Upper lobe of left lung (tissue), 6 donors: ENCODE measurements at regions not wholly inside any gene's neighbourhood (a gene's known extent, or its start where the extent isn't known, plus 50 kb on each side); places are given as distances from the start of the nearest gene placed in this dataset.
"Not testable (repeated sequence)": the region's sequence is repeated elsewhere in the genome, so short reads cannot be mapped to it uniquely, and the experiment has no call there.

Source experiments
- ATAC-seq, 2 donors: fragments of 200-7000 bp; cut with Tn5 transposase; one replicate each; pipeline ENCODE4 v1.9.1; 2022; ENCODE audit warnings: mild to moderate bottlenecking in 2 of 2, moderate library complexity in 2 of 2; ENCODE audit not compliant: low FRiP score in 2 of 2
- DNase-seq, 2 donors: peaks; one replicate each; pipeline ENCODE4 v3.0.0-alpha.2; 2019 to 2020
- H3K27ac ChIP-seq, 4 donors: fragments of 200-600 bp; sonication (generic); one replicate each; pipeline ENCODE4 v1.5.1; 2016 to 2019
- H3K27me3 ChIP-seq, 4 donors: fragments of 200-600 bp; sonication (generic); one replicate each; pipeline ENCODE4 v1.5.1; 2017 to 2019
- H3K36me3 ChIP-seq, 4 donors: fragments of 200-600 bp; sonication (generic); one replicate each; pipeline ENCODE4 v1.5.1; 2016 to 2019
- H3K4me1 ChIP-seq, 4 donors: fragments of 200-600 bp; sonication (generic); one replicate each; pipeline ENCODE4 v1.5.1; 2018 to 2019
- H3K4me3 ChIP-seq, 4 donors: fragments of 200-600 bp; sonication (generic); one replicate each; pipeline ENCODE4 v1.5.1; 2017 to 2019; ENCODE audit warnings: mild to moderate bottlenecking in 2 of 4, moderate library complexity in 1 of 4
- H3K9me3 ChIP-seq, 4 donors: fragments of 200-600 bp; sonication (generic); one replicate each; pipeline ENCODE4 v1.5.1; 2018 to 2019
- WGBS, 2 donors: methylation state at CpG; one replicate each; pipeline ENCODE4 v1.1.5; 2017 to 2018; 5-methylcytosine and 5-hydroxymethylcytosine counted together
- donor health status: DM: no; HTN: no; CAD: no; lungs with moderate emphysema.
- donor health status: DM: no; HTN: yes; CAD: no; lungs with severe emphysema.

DNA sequence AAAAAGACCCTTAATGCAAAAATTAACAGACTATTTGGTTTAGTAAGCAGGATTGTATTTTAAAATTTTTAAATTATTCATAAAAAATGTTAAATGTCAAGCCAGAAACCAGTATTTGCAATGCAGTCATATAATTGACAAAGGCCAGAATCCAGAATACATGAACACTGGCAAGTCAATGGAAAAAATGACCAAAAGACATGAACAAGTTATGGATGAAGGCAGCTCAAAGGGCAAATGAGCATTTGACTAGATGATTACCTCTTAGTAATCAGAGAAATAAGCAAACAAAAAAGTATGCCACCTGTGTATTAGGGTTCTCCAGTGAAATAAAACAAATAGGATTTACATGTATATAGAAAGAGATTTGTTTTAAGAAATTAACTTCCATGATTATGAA, 80.9 kb upstream of the PLGLB2 start:
- not testable (repeated sequence) for DNase-seq, H3K36me3 ChIP-seq

GRCh38 chr2:87668361-87668760, 79.5 kb upstream of the PLGLB2 start:
- H3K4me1 ChIP-seq, ATAC-seq, H3K36me3 ChIP-seq, DNase-seq, H3K4me3 ChIP-seq, H3K27me3 ChIP-seq, H3K27ac ChIP-seq, H3K9me3 ChIP-seq: not testable (repeated sequence)
- WGBS, 2 donors, result no CpG with 5 or more reads among the region's 5 CpGs

More for the DNA sequence above, 80.9 kb upstream of the PLGLB2 start:
- H3K4me1 ChIP-seq, ATAC-seq, H3K27ac ChIP-seq, H3K9me3 ChIP-seq, H3K27me3 ChIP-seq, H3K4me3 ChIP-seq: not testable (repeated sequence)

GRCh38 chr2:87669633-87670231, 78.2 kb upstream of the PLGLB2 start:
- not testable (repeated sequence) for H3K9me3 ChIP-seq, H3K36me3 ChIP-seq, H3K4me1 ChIP-seq, DNase-seq, H3K27ac ChIP-seq, ATAC-seq, H3K4me3 ChIP-seq, H3K27me3 ChIP-seq
- 88 to 94% methylated on average over 1 to 5 of the region's 8 CpGs for WGBS, 2 donors

- 94 to 100% methylated on average over 4 of the region's 4 CpGs for WGBS, 2 donors
- DNase-seq, ATAC-seq: not testable (repeated sequence)
Observed at GRCh38 chr2:87672404-87672803, 75.5 kb upstream of the PLGLB2 start.

GRCh38 chr2:87674729-87675128, 73.2 kb upstream of the PLGLB2 start:
- not testable (repeated sequence) for DNase-seq, H3K4me1 ChIP-seq, H3K27me3 ChIP-seq, H3K9me3 ChIP-seq, H3K27ac ChIP-seq, H3K36me3 ChIP-seq, ATAC-seq, H3K4me3 ChIP-seq
- 100% methylated on average over 1 of the region's 2 CpGs; no CpG with 5 or more reads in 1 of the 2 donors for WGBS, 2 donors

More at GRCh38 chr2:87672404-87672803, 75.5 kb upstream of the PLGLB2 start:
- H3K9me3 ChIP-seq, H3K4me1 ChIP-seq, H3K27me3 ChIP-seq, H3K27ac ChIP-seq, H3K36me3 ChIP-seq, H3K4me3 ChIP-seq: not testable (repeated sequence)

GRCh38 chr2:87675487-87675886, 72.4 kb upstream of the PLGLB2 start:
- H3K27ac ChIP-seq, H3K4me1 ChIP-seq, H3K27me3 ChIP-seq, H3K36me3 ChIP-seq, H3K4me3 ChIP-seq, ATAC-seq, H3K9me3 ChIP-seq, DNase-seq: not testable (repeated sequence)
- WGBS, 2 donors, result 83 to 100% methylated on average over 2 to 3 of the region's 7 CpGs

DNA sequence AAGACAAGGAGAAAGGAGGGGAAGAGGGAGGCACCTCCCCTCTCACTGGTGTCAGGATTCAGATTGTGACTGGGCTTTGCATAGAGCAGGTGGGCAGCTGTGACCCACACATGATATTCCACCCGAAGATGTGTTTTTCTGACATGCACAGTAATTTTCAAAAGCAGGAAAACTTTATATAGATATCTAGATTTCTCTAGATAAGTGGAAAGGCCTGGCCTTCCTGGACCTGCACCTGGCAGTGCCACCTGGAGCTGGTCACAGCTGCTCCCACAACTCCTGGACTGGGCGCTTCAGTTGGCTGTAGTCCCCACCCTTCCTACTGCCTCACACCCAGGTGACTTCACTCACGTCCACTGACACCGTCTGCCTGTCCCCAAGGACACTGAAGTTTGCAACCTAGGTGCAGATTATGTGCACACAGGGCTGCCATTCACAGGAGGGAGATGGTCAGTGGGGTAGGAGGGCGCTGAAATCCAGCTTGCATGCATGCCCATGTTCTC, 70.4 kb upstream of the PLGLB2 start:
- H3K4me1 ChIP-seq, H3K27me3 ChIP-seq, DNase-seq, H3K4me3 ChIP-seq, H3K36me3 ChIP-seq, H3K9me3 ChIP-seq, H3K27ac ChIP-seq: not testable (repeated sequence)
- 100% methylated on average over 2 of the region's 5 CpGs; no CpG with 5 or more reads in 1 of the 2 donors for WGBS, 2 donors
- ATAC-seq, result peak in 1 of 2 donors; percentile 6

- not testable (repeated sequence) for H3K4me3 ChIP-seq, H3K27ac ChIP-seq, H3K9me3 ChIP-seq, H3K36me3 ChIP-seq, ATAC-seq, H3K4me1 ChIP-seq, DNase-seq, H3K27me3 ChIP-seq
- 96% methylated on average over 3 of the region's 6 CpGs; no CpG with 5 or more reads in 1 of the 2 donors for WGBS, 2 donors
Observed at GRCh38 chr2:87678742-87679173, 69.1 kb upstream of the PLGLB2 start.

- H3K9me3 ChIP-seq, ATAC-seq, H3K36me3 ChIP-seq, H3K4me1 ChIP-seq, H3K4me3 ChIP-seq, DNase-seq, H3K27me3 ChIP-seq, H3K27ac ChIP-seq: not testable (repeated sequence)
- 75% methylated on average over 1 of the region's 4 CpGs; no CpG with 5 or more reads in 1 of the 2 donors for WGBS, 2 donors
Observed at GRCh38 chr2:87679950-87680349, 67.9 kb upstream of the PLGLB2 start.

GRCh38 chr2:87680691-87681090, 67.2 kb upstream of the PLGLB2 start:
- not testable (repeated sequence) for ATAC-seq, H3K4me3 ChIP-seq, H3K27ac ChIP-seq, DNase-seq, H3K4me1 ChIP-seq, H3K27me3 ChIP-seq, H3K36me3 ChIP-seq, H3K9me3 ChIP-seq
- WGBS, 2 donors, result no CpG with 5 or more reads among the region's 1 CpG
